ENCODE measurements at regions not wholly inside any gene's neighbourhood (a gene's known extent, or its start where the extent isn't known, plus 50 kb on each side); places are given as distances from the start of the nearest gene placed in this dataset.

- WGBS, result 67% methylated on average over 1 of the region's 1 CpG
- TF ChIP-seq, protein P1, sequence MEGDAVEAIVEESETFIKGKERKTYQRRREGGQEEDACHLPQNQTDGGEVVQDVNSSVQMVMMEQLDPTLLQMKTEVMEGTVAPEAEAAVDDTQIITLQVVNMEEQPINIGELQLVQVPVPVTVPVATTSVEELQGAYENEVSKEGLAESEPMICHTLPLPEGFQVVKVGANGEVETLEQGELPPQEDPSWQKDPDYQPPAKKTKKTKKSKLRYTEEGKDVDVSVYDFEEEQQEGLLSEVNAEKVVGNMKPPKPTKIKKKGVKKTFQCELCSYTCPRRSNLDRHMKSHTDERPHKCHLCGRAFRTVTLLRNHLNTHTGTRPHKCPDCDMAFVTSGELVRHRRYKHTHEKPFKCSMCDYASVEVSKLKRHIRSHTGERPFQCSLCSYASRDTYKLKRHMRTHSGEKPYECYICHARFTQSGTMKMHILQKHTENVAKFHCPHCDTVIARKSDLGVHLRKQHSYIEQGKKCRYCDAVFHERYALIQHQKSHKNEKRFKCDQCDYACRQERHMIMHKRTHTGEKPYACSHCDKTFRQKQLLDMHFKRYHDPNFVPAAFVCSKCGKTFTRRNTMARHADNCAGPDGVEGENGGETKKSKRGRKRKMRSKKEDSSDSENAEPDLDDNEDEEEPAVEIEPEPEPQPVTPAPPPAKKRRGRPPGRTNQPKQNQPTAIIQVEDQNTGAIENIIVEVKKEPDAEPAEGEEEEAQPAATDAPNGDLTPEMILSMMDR (IDR thresholded peaks at IDR 0.05; ENCODE audit: low read depth, low read length, missing input control), result no peak
- TF ChIP-seq, protein P2, sequence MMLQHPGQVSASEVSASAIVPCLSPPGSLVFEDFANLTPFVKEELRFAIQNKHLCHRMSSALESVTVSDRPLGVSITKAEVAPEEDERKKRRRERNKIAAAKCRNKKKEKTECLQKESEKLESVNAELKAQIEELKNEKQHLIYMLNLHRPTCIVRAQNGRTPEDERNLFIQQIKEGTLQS (IDR thresholded peaks at IDR 0.05), result no peak
- TF ChIP-seq TAF1 (conservative IDR thresholded peaks at IDR 0.05) (no peak), NR2F2 (IDR thresholded peaks at IDR 0.05) (no peak), EGR1 (IDR thresholded peaks at IDR 0.05; ENCODE audit: low read depth in 2 of 2) (no peak), JUND (IDR thresholded peaks at IDR 0.05) (no peak), FOXA2 (IDR thresholded peaks at IDR 0.05) (no peak), YY1 (IDR thresholded peaks at IDR 0.05) (no peak), RXRA (IDR thresholded peaks at IDR 0.05) (no peak), FOXA1 (IDR thresholded peaks at IDR 0.05) (no peak), ZBTB33 (IDR thresholded peaks at IDR 0.05) (no peak), HNF4G (IDR thresholded peaks at IDR 0.05) (no peak), SP1 (IDR thresholded peaks at IDR 0.05) (no peak), HNF4A (conservative IDR thresholded peaks at IDR 0.05) (no peak), REST (IDR thresholded peaks at IDR 0.05) (no peak), RAD21 (IDR thresholded peaks at IDR 0.05) (no peak), GABPA (IDR thresholded peaks at IDR 0.05 in 1 of 2, conservative IDR thresholded peaks at IDR 0.05 in 1 of 2) (no peak), MAX (IDR thresholded peaks at IDR 0.05) (no peak)
- Histone ChIP-seq H3K9ac (ENCODE audit: low read depth in 1 of 2, low read length in 2 of 2) (no peak overlapping the region), H3K36me3 (ENCODE audit: control insufficient read depth in 4 of 4, insufficient read depth in 3 of 4, low read depth in 1 of 4, low read length in 3 of 4) (no peaks in the 10 kb centered on the region), H3K27ac (ENCODE audit: low read depth in 1 of 2, low read length in 2 of 2) (no peak overlapping the region), H3K4me3 (ENCODE audit: low read depth in 1 of 3, low read length in 3 of 3) (no peak overlapping the region), H3K9me3 (ENCODE audit: control insufficient read depth in 4 of 4, low read length in 3 of 4) (peaks cover 0 to 4% (median 0%) of the 10 kb centered on the region in 4 donors), H3K4me1 (ENCODE audit: control insufficient read depth in 4 of 4, insufficient read depth in 4 of 4, low read length in 3 of 4) (no peaks in the 10 kb centered on the region), H3K27me3 (ENCODE audit: control insufficient read depth in 4 of 4, insufficient read depth in 4 of 4, low read length in 3 of 4) (no peaks in the 10 kb centered on the region)
- no peak for DNase-seq (ENCODE audit: low spot score)
Observed at GRCh38 chr5:101429241-101429640, 526.2 kb upstream of the ST8SIA4 start.

Measured in liver (tissue), 8 donors.